Ishikawa (cell line): ENCODE measurements at regions not wholly inside any gene's neighbourhood (a gene's known extent, or its start where the extent isn't known, plus 50 kb on each side); places are given as distances from the start of the nearest gene placed in this dataset.

Source experiments
- CEBPB ChIP-seq: IDR thresholded peaks from 2 replicates; pipeline ENCODE4 v1.6.1; 2012
- CREB1 ChIP-seq: IDR thresholded peaks from 2 replicates; pipeline ENCODE4 v1.6.1; 2012; ENCODE audit warnings: low read depth
- EGR1 ChIP-seq: IDR thresholded peaks from 2 replicates; pipeline ENCODE4 v1.6.1; 2012
- EP300 ChIP-seq: IDR thresholded peaks from 2 replicates; pipeline ENCODE4 v1.6.1; 2012; ENCODE audit warnings: borderline replicate concordance
- FOXM1 ChIP-seq: IDR thresholded peaks from 2 replicates; pipeline ENCODE4 v1.6.1; 2012; ENCODE audit warnings: low read depth, borderline replicate concordance
- MAX ChIP-seq: IDR thresholded peaks from 2 replicates; pipeline ENCODE4 v1.6.1; 2012
- NFIC ChIP-seq: IDR thresholded peaks from 2 replicates; pipeline ENCODE4 v1.6.1; 2012
- RAD21 ChIP-seq: IDR thresholded peaks from 2 replicates; pipeline ENCODE4 v1.6.1; 2012; ENCODE audit warnings: low read depth
- REST ChIP-seq: IDR thresholded peaks from 2 replicates; pipeline ENCODE4 v1.6.1; 2012; ENCODE audit warnings: low read depth, mild to moderate bottlenecking
- TAF1 ChIP-seq: IDR thresholded peaks from 2 replicates; pipeline ENCODE4 v1.6.1; 2012; ENCODE audit warnings: low read depth, mild to moderate bottlenecking
- TCF12 ChIP-seq: IDR thresholded peaks from 2 replicates; pipeline ENCODE4 v1.6.1; 2012; ENCODE audit warnings: low read depth
- TEAD4 ChIP-seq: IDR thresholded peaks from 2 replicates; pipeline ENCODE4 v1.6.1; 2012
- USF1 ChIP-seq: IDR thresholded peaks from 2 replicates; pipeline ENCODE4 v1.6.1; 2012
- YY1 ChIP-seq: IDR thresholded peaks from 2 replicates; pipeline ENCODE4 v1.6.1; 2012; ENCODE audit warnings: low read depth
- ZBTB7A ChIP-seq: IDR thresholded peaks from 2 replicates; pipeline ENCODE4 v1.6.1; 2012; ENCODE audit warnings: low read depth

GRCh38 chr5:124034083-124034700, 522.2 kb downstream of the CSNK1G3 start:
- no peak for TF ChIP-seq TAF1

GRCh38 chr5:124030043-124030491, 518.1 kb downstream of the CSNK1G3 start:
- TF ChIP-seq EP300 = no peak
- no peak for TF ChIP-seq TEAD4
- TF ChIP-seq CEBPB = no peak
- TF ChIP-seq MAX = no peak
- no peak for TF ChIP-seq YY1
- TF ChIP-seq NFIC = no peak
- no peak for TF ChIP-seq TCF12
- no peak for TF ChIP-seq FOXM1
- TF ChIP-seq REST = no peak
- no peak for TF ChIP-seq USF1
- no peak for TF ChIP-seq EGR1

- TF ChIP-seq CREB1 (no peak), TAF1 (no peak), TCF12 (no peak), RAD21 (no peak), FOXM1 (no peak), REST (no peak), YY1 (no peak), NFIC (no peak), TEAD4 (no peak), ZBTB7A (no peak), EP300 (no peak), USF1 (no peak), CEBPB (no peak), MAX (no peak), EGR1 (no peak)
Measured at GRCh38 chr5:124027441-124027840, 515.5 kb downstream of the CSNK1G3 start.

- TF ChIP-seq YY1 = no peak
- no peak for TF ChIP-seq RAD21
- TF ChIP-seq TCF12 = no peak
- TF ChIP-seq MAX = no peak
- no peak for TF ChIP-seq EP300
- no peak for TF ChIP-seq REST
- TF ChIP-seq CEBPB = no peak
- TF ChIP-seq CREB1 = no peak
- TF ChIP-seq TEAD4 = no peak
- TF ChIP-seq ZBTB7A = no peak
- no peak for TF ChIP-seq USF1
- no peak for TF ChIP-seq NFIC
Measured at GRCh38 chr5:124025306-124025845, 513.4 kb downstream of the CSNK1G3 start.
